MCF 10A (cell line): ENCODE measurements at regions not wholly inside any gene's neighbourhood (a gene's known extent, or its start where the extent isn't known, plus 50 kb on each side); places are given as distances from the start of the nearest gene placed in this dataset.

ENCODE experiments used
- BruUV-seq: library from RNA; stranded (reverse); fragments of 400-500 nt; replicated peaks from 2 replicates; lab custom pipeline; 2021; lab: Mats Ljungman, UMichigan
- CTCF ChIA-PET: fragments of 300-600 bp; sonication (Branson Sonifier 250); formaldehyde crosslinking; extraction: SDS; loops from one replicate; lab custom pipeline; 2021; ENCODE audit warnings: antibody characterized with exemption, inconsistent platforms; lab: Yijun Ruan, JAX
- POLR2A ChIA-PET: fragments of 300-600, 350-650 bp; sonication (Branson Sonifier 250); formaldehyde crosslinking; extraction: SDS; loops from one replicate; lab custom pipeline; 2020; ENCODE audit warnings: antibody characterized with exemption, inconsistent platforms; lab: Yijun Ruan, JAX
- DNase-seq: peaks from one replicate; pipeline ENCODE4 v3.0.0-alpha.2; 2018; ENCODE audit not compliant: unreplicated experiment
- H3K27ac Mint-ChIP-seq: one replicate; pipeline ENCODE4 v1.8.0; 2022; ENCODE audit warnings: mild to moderate bottlenecking, low read depth, mixed read lengths; ENCODE audit not compliant: unreplicated experiment
- H3K27me3 Mint-ChIP-seq: one replicate; pipeline ENCODE4 v1.8.0; 2022; ENCODE audit warnings: mixed read lengths; ENCODE audit not compliant: insufficient read depth, unreplicated experiment
- H3K36me3 Mint-ChIP-seq: one replicate; pipeline ENCODE4 v1.8.0; 2022; ENCODE audit warnings: mild to moderate bottlenecking, moderate library complexity, mixed read lengths; ENCODE audit not compliant: insufficient read depth, unreplicated experiment
- H3K4me1 Mint-ChIP-seq: one replicate; pipeline ENCODE4 v1.8.0; 2022; ENCODE audit warnings: mixed read lengths; ENCODE audit not compliant: insufficient read depth, unreplicated experiment
- H3K4me3 Mint-ChIP-seq: one replicate; pipeline ENCODE4 v1.8.0; 2022; ENCODE audit warnings: mild to moderate bottlenecking, moderate library complexity, mixed read lengths; ENCODE audit not compliant: unreplicated experiment
- H3K9me3 Mint-ChIP-seq: one replicate; pipeline ENCODE4 v1.8.0; 2022; ENCODE audit warnings: mixed read lengths; ENCODE audit not compliant: unreplicated experiment
- intact Hi-C: fragments of 100-400 bp; cut with micrococcal nuclease; formaldehyde crosslinking; loops from 2 replicates; pipeline ENCODE4 v1.14.1; 2022
- TF ChIP-seq, protein P1 (sequence below): fragments of 200-600 bp; IDR thresholded peaks from one replicate; pipeline ENCODE4 v1.8.0; 2022; ENCODE audit warnings: antibody characterized with exemption, mild to moderate bottlenecking; ENCODE audit not compliant: unreplicated experiment

DNA sequence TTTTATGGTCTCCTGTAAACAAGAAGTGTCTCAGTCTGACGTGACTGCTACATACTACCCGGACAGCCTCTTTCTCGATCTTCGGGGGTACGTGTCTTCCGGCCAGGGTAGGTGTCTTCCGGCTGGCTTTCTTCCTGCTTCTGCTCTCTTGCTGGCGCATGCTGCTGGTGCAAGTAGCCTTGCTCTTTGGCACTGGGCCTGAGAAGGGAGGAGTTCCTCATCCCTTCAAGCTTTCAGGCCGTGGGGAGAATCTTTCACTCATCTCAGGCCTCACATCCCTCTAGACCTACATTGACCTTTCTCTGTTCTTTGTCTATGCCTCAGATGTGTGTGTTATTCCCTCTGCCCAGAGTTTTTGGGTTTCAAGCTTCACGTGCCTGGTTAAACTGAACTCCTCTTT is 130.4 kb downstream of the JCAD start:
- peak overlapping the region; percentile 80 for H3K27ac Mint-ChIP-seq
- intact Hi-C loops: no loop called here
- no peaks in the 10 kb centered on the region for H3K27me3 Mint-ChIP-seq
- H3K36me3 Mint-ChIP-seq: no peaks in the 10 kb centered on the region
- no TSS peak for BruUV-seq
- POLR2A ChIA-PET: interaction anchor here (0.6 kb wide), 1 partner anchor 19 kb away, joined by 4 read pairs; no protein-coding TSS in a partner anchor
- H3K9me3 Mint-ChIP-seq: peaks cover 16% of the 10 kb centered on the region
- CTCF ChIA-PET: no interaction called here
- TF ChIP-seq, protein P1, sequence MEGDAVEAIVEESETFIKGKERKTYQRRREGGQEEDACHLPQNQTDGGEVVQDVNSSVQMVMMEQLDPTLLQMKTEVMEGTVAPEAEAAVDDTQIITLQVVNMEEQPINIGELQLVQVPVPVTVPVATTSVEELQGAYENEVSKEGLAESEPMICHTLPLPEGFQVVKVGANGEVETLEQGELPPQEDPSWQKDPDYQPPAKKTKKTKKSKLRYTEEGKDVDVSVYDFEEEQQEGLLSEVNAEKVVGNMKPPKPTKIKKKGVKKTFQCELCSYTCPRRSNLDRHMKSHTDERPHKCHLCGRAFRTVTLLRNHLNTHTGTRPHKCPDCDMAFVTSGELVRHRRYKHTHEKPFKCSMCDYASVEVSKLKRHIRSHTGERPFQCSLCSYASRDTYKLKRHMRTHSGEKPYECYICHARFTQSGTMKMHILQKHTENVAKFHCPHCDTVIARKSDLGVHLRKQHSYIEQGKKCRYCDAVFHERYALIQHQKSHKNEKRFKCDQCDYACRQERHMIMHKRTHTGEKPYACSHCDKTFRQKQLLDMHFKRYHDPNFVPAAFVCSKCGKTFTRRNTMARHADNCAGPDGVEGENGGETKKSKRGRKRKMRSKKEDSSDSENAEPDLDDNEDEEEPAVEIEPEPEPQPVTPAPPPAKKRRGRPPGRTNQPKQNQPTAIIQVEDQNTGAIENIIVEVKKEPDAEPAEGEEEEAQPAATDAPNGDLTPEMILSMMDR: no peak
- DNase-seq: no peak
- peaks cover 45% of the 10 kb centered on the region for H3K4me1 Mint-ChIP-seq
- no peak overlapping the region for H3K4me3 Mint-ChIP-seq

DNA sequence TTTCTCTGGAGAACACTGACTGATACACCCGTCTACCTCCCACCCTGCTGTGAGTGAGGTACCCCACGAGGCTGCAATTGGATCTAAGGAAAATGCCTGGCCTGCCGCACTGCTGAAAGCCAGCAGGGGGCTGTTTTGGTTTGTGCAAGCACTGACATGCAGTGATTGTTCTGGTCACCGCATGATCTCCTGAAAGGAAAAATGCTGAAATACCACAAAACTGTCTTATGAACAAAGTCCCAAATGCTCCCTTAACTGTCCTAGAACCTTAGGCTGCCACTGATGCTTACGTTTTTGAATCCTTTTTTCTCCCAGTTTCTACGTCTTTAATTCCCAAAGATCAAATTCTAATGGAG is 132.7 kb downstream of the JCAD start:
- ChIA-PET POLR2A (interaction anchor here (0.8 to 1.2 kb wide), 4 partner anchors 18 to 134 kb away, joined by 3 to 4 read pairs (median 4); no protein-coding TSS in a partner anchor), CTCF (interaction anchor here (0.6 to 1.5 kb wide), 3 partner anchors 18 to 458 kb away, joined by 3 to 5 read pairs (median 3); no protein-coding TSS in a partner anchor)
- Mint-ChIP-seq H3K36me3 (no peaks in the 10 kb centered on the region), H3K27ac (peak overlapping the region; percentile 37), H3K9me3 (peaks cover 16% of the 10 kb centered on the region), H3K4me1 (peaks cover 35% of the 10 kb centered on the region), H3K27me3 (no peaks in the 10 kb centered on the region), H3K4me3 (no peak overlapping the region)
- TF ChIP-seq, protein P1: peak; percentile 71
- intact Hi-C loops: loop anchor here (1.0 kb wide), 2 partner anchors 76 to 315 kb away; no protein-coding TSS in a partner anchor
- DNase-seq: peak; percentile 71
- no TSS peak for BruUV-seq

DNA sequence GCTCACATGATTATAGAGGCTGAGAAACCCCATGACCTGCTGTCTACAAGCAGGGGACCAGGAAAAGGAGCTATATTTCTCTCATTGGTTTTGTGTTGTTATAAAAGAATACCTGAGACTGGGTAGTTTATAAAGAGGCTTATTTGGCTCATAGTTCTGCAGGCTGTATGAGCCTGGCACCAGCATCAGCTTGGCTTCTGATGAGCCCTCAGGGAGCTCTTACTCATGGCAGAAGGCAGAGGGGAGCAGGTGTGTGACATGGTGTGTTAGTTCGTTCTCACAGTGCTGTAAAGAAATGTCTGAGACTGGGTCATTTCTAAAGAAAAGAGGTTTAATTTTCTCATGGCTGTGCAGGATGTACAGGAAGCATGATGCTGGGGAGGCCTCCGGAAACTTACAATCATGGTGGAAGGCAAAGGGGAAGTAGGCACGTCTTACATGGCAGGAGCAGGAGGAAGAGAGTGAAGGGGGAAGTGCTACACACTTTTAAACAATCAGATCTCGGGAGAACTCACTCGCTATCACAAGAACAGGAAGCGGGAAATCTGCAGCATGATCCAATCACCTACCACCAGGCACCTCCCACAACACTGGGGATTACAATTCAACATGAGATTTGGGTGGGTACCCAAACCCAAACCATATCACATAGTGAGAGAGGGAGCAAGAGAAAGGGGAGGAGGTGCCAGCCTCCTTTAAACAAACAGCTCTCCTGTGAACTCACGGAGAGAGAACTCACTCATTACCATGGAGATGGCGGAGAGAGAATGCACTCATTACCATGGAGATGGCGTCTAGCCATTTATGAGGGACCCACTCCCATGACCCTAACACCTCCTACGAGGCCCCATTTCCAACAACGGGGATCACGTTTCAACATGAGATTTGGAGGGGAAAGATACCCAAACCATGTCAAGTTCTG is 133.4 kb downstream of the JCAD start:
- Mint-ChIP-seq H3K4me1 (peaks cover 35% of the 10 kb centered on the region), H3K36me3 (no peaks in the 10 kb centered on the region), H3K27ac (peak overlapping the region; percentile 37), H3K9me3 (peaks cover 16% of the 10 kb centered on the region), H3K27me3 (no peaks in the 10 kb centered on the region), H3K4me3 (no peak overlapping the region)
- ChIA-PET POLR2A (interaction anchor here (0.8 to 1.0 kb wide), 2 partner anchors 20 to 23 kb away, joined by 3 read pairs; no protein-coding TSS in a partner anchor), CTCF (interaction anchor here (0.6 to 1.5 kb wide), 8 partner anchors 19 to 101 kb away, joined by 3 to 12 read pairs (median 4); no protein-coding TSS in a partner anchor)
- intact Hi-C loops: loop anchor here (1.0 kb wide), 2 partner anchors 76 to 315 kb away; no protein-coding TSS in a partner anchor
- TF ChIP-seq, protein P1: no peak
- BruUV-seq: no TSS peak
- DNase-seq: no peak

DNA sequence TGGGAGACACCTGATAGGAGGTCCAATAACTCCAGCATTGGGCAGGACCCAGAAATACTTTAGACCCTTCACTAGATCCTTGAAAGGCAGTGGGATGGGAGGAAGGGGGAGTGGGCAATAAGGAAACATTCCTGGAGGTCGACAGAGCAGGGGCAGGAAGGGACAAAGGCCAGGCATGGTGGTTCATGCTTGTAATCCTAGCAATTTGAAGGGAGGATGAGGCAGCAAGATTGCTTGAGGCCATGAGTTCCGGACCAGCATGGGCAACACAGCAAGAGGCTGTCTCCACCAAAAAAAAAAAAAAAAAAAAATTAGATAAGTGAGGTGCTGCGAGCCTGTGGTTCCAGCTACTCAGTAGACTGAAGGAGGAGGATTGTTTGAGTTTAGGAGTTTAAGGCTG is 134.9 kb downstream of the JCAD start:
- no peaks in the 10 kb centered on the region for H3K36me3 Mint-ChIP-seq
- ChIA-PET CTCF (interaction anchor here (1.0 kb wide), 1 partner anchor 77 kb away, joined by 3 read pairs; no protein-coding TSS in a partner anchor), POLR2A (no interaction called here)
- TF ChIP-seq, protein P1: no peak
- intact Hi-C loops: no loop called here
- peaks cover 29% of the 10 kb centered on the region for H3K4me1 Mint-ChIP-seq
- no TSS peak for BruUV-seq
- no peak overlapping the region for H3K27ac Mint-ChIP-seq
- no peak for DNase-seq
- H3K9me3 Mint-ChIP-seq: peaks cover 12% of the 10 kb centered on the region
- peaks cover 13% of the 10 kb centered on the region for H3K27me3 Mint-ChIP-seq
- no peak overlapping the region for H3K4me3 Mint-ChIP-seq
